Nephron (organoid): ENCODE measurements at regions not wholly inside any gene's neighbourhood (a gene's known extent, or its start where the extent isn't known, plus 50 kb on each side); places are given as distances from the start of the nearest gene placed in this dataset.
A peak's percentile ranks its signal among the peaks of the same experiment; 100 is the strongest.

ENCODE experiments used
- H3K27ac Mint-ChIP-seq, 3 experiments: 2 replicates each; pipeline ENCODE4 v1.8.0; 2020; ENCODE audit warnings: mixed read lengths in 3 of 3, mild to moderate bottlenecking in 2 of 3, moderate library complexity in 1 of 3
- H3K27me3 Mint-ChIP-seq: 2 replicates; pipeline ENCODE4 v1.8.0; 2021; ENCODE audit warnings: low read depth, mild to moderate bottlenecking, moderate library complexity, mixed read lengths
- H3K36me3 Mint-ChIP-seq: 2 replicates; pipeline ENCODE4 v1.8.0; 2020; ENCODE audit warnings: low read depth, mixed read lengths
- H3K4me1 Mint-ChIP-seq: 2 replicates; pipeline ENCODE4 v1.8.0; 2020; ENCODE audit warnings: mixed read lengths
- H3K4me3 Mint-ChIP-seq, 3 experiments: 2 replicates each; pipeline ENCODE4 v1.8.0; 2020; ENCODE audit warnings: mild to moderate bottlenecking in 3 of 3, mixed read lengths in 3 of 3, moderate library complexity in 2 of 3
- H3K9me3 Mint-ChIP-seq: 2 replicates; pipeline ENCODE4 v1.8.0; 2020; ENCODE audit warnings: mixed read lengths
- TF ChIP-seq, protein P1 (sequence below), 3 experiments: fragments of 200-600 bp; sonication (generic); IDR thresholded peaks; one replicate each; pipeline ENCODE4 v1.5.0; 2021; ENCODE audit warnings: antibody characterized with exemption in 3 of 3; ENCODE audit not compliant: unreplicated experiment in 3 of 3

GRCh38 chr12:46432325-46432724, 59.8 kb upstream of the SLC38A2 start:
- TF ChIP-seq, protein P1, sequence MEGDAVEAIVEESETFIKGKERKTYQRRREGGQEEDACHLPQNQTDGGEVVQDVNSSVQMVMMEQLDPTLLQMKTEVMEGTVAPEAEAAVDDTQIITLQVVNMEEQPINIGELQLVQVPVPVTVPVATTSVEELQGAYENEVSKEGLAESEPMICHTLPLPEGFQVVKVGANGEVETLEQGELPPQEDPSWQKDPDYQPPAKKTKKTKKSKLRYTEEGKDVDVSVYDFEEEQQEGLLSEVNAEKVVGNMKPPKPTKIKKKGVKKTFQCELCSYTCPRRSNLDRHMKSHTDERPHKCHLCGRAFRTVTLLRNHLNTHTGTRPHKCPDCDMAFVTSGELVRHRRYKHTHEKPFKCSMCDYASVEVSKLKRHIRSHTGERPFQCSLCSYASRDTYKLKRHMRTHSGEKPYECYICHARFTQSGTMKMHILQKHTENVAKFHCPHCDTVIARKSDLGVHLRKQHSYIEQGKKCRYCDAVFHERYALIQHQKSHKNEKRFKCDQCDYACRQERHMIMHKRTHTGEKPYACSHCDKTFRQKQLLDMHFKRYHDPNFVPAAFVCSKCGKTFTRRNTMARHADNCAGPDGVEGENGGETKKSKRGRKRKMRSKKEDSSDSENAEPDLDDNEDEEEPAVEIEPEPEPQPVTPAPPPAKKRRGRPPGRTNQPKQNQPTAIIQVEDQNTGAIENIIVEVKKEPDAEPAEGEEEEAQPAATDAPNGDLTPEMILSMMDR (IDR thresholded peaks at IDR 0.05; ENCODE audit: unreplicated experiment in 3 of 3): no peak
- peak overlapping the region; percentile 59 to 89 (median 76) for H3K27ac Mint-ChIP-seq

DNA sequence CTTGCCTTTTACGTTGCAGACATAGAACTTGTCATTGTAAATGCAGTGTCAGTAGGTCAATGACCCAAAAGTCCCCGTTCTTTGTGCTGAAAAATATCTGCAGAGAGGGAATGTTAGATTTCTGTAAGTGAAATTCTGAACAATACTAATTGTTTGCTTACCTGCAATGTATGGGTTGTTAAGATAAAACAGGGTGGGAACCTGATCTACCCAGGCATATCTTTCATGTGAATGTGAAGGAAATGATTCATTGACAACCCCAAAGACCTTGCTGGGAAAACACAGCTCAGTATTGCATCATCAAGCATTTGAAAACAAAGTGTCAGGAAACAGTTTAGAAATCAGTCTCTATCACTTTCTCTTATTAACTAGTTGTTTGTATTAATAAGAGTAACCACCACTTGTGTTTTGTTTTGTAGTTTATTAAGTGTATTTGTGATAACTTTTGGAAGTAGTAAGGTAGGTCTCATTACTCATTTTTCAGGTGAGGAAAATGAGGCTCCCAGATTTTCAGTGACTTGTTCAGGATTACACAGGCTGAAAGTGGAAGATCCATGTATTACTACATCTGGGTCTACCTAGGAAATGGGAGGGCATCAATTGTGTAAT, 57.9 kb upstream of the SLC38A2 start:
- Mint-ChIP-seq H3K4me3 (no peak overlapping the region), H3K9me3 (peaks cover 13% of the 10 kb centered on the region), H3K27ac (peak overlapping the region; percentile 68 to 86 (median 82)), H3K27me3 (no peaks in the 10 kb centered on the region), H3K36me3 (peaks cover 9% of the 10 kb centered on the region), H3K4me1 (peaks cover 25% of the 10 kb centered on the region)
- TF ChIP-seq, protein P1 (IDR thresholded peaks at IDR 0.05; ENCODE audit: unreplicated experiment in 3 of 3): no peak

More at GRCh38 chr12:46432325-46432724, 59.8 kb upstream of the SLC38A2 start:
- H3K9me3 Mint-ChIP-seq: no peaks in the 10 kb centered on the region
- peaks cover 25% of the 10 kb centered on the region for H3K4me1 Mint-ChIP-seq
- H3K4me3 Mint-ChIP-seq: no peak overlapping the region
- H3K27me3 Mint-ChIP-seq: no peaks in the 10 kb centered on the region
- H3K36me3 Mint-ChIP-seq: peaks cover 3% of the 10 kb centered on the region
